Epithelial cell of proximal tubule (primary cell): ENCODE measurements at regions not wholly inside any gene's neighbourhood (a gene's known extent, or its start where the extent isn't known, plus 50 kb on each side); places are given as distances from the start of the nearest gene placed in this dataset.
"Not testable (repeated sequence)": the region's sequence is repeated elsewhere in the genome, so short reads cannot be mapped to it uniquely, and the experiment has no call there.

Experiments used
- DNase-seq: peaks from one replicate; pipeline ENCODE4 v3.0.0-alpha.2; 2011; ENCODE audit warnings: low read depth
- H3K4me3 ChIP-seq: 2 replicates; pipeline ENCODE4 v1.5.1; 2011; ENCODE audit warnings: low read depth, mild to moderate bottlenecking, low read length
- CTCF ChIP-seq: conservative IDR thresholded peaks from 2 replicates; pipeline ENCODE4 v1.5.1; 2012; ENCODE audit warnings: low read depth, mild to moderate bottlenecking, low read length

DNA sequence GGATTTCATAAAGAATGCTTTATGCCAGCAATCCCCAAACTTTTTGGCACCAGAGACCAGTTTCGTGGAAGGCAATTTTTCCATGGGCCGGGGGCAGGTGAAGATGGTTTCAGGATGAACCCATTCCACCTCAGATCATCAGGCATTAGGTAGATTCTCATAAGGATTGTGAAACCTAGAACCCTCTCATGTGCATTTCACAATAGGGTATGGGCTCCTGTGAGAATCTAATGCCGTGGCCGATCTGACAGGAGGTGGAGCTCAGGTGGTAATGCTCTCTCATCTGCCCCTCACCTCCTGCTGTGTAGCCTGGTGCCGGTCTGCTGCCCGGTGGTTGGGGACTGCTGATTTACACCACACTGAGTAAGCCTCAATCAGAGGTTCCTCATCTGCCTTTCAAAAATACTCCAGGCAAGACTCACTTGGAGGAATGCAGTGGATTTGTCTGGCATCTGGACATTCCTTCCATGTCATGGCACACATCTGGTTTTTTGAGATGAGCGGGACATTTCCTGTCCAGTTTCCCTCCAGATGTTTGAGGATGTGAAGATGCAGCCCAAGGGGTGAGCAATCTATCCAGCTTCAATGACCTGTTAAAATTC lies 185.8 kb downstream of the VAPA start:
- no peak for TF ChIP-seq CTCF
- no peak overlapping the region for H3K4me3 ChIP-seq
- no peak for DNase-seq

GRCh38 chr18:10100196-10100595 lies 186.4 kb downstream of the VAPA start:
- no peak for DNase-seq

DNA sequence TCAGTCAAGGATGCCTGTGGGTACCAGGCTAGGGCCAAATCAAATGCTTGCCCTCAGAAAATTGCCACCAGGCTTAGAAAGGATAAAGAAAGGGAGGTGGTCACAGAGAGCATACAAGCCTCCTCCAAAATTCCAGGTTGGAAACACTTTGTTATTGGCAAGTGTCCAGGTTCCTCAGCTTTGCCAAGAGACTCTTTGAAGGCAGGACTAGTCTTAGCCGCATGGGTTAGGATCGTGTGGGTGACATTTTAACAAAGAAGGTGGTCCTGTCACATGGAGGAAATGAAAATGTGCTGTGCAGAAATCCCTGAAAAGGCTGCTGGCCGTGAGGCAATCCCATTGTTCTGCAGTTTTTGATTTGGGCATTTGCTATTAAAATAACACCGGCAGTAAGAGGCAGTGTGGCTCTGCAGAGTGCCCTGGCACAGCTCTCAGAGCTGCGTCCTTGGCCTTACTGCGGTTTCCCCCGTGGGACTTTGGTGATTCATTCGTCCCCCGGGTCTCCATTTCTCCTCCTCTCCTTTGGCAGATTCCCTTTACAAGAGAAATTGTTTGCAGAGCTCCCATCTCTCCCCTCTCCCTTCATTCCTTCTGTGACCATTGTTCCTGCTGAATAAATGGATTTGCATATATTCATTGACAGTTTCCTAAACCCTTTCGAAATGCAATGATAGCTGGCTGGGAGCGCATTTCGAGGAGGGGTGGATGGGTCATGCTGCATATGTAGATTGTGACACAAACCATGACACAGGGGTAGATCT lies 187.3 kb downstream of the VAPA start:
- no peak overlapping the region for H3K4me3 ChIP-seq
- no peak for TF ChIP-seq CTCF
- DNase-seq, result no peak

More at GRCh38 chr18:10100196-10100595, 186.4 kb downstream of the VAPA start:
- TF ChIP-seq CTCF, result no peak
- no peak overlapping the region for H3K4me3 ChIP-seq

GRCh38 chr18:10101729-10102128 lies 187.9 kb downstream of the VAPA start:
- H3K4me3 ChIP-seq, result no peak overlapping the region
- DNase-seq, result no peak
- TF ChIP-seq CTCF, result no peak

GRCh38 chr18:10105118-10105517 lies 191.3 kb downstream of the VAPA start:
- DNase-seq, H3K4me3 ChIP-seq: not testable (repeated sequence)

GRCh38 chr18:10111191-10111590 lies 197.4 kb downstream of the VAPA start:
- no peak overlapping the region for H3K4me3 ChIP-seq
- DNase-seq, result no peak
- no peak for TF ChIP-seq CTCF

- no peak overlapping the region for H3K4me3 ChIP-seq
- no peak for TF ChIP-seq CTCF
- no peak for DNase-seq
These were observed 198.1 kb downstream of the VAPA start for GRCh38 chr18:10111944-10112343.
